DOHH2 (cell line): ENCODE measurements at regions not wholly inside any gene's neighbourhood (a gene's known extent, or its start where the extent isn't known, plus 50 kb on each side); places are given as distances from the start of the nearest gene placed in this dataset.
"Not testable (repeated sequence)": the region's sequence is repeated elsewhere in the genome, so short reads cannot be mapped to it uniquely, and the experiment has no call there.

Experiments used
- CTCF ChIP-seq: fragments of 200-600 bp; sonication (generic); IDR thresholded peaks from one replicate; pipeline ENCODE4 v1.5.1; 2014; ENCODE audit warnings: antibody characterized with exemption, mild to moderate bottlenecking, low read depth, low read length; ENCODE audit not compliant: poor library complexity, severe bottlenecking
- EZH2phosphoT487 ChIP-seq: fragments of 200-600 bp; sonication (generic); IDR thresholded peaks from 2 replicates; pipeline ENCODE4 v1.6.1; 2017; ENCODE audit warnings: borderline replicate concordance, mild to moderate bottlenecking, antibody characterized with exemption, low read length, moderate library complexity, mixed read lengths

GRCh38 chr6:154321-155092, 137.8 kb upstream of the DUSP22 start:
- not testable (repeated sequence) for TF ChIP-seq CTCF, EZH2phosphoT487
